H1 (cell line): ENCODE measurements at regions not wholly inside any gene's neighbourhood (a gene's known extent, or its start where the extent isn't known, plus 50 kb on each side); places are given as distances from the start of the nearest gene placed in this dataset.

Source experiments
- CTCF ChIA-PET: fragments of 300-600 bp; sonication (Branson Sonifier 250); formaldehyde crosslinking; loops from one replicate; lab custom pipeline; 2021; ENCODE audit not compliant: partially characterized antibody; lab: Charles Lee
- POLR2A ChIA-PET: fragments of 300-600 bp; sonication (Branson Sonifier 250); formaldehyde crosslinking; loops from one replicate; lab custom pipeline; 2021; ENCODE audit warnings: inconsistent platforms; ENCODE audit not compliant: partially characterized antibody; lab: Charles Lee
- DNase-seq, 2 experiments: peaks; one replicate each; pipeline versions ENCODE4 v3.0.0 to v3.0.0-alpha.2; 2010 to 2022; ENCODE audit warnings: low spot score in 2 of 2, low read depth in 1 of 2, mixed read lengths in 1 of 2
- FAIRE-seq: peaks from 2 replicates; lab custom pipeline; 2011; peaks lifted over from hg19 to GRCh38; lab: Jason Lieb, UNC
- H2AFZ ChIP-seq: 2 replicates; pipeline ENCODE4 v1.8.1; 2012; ENCODE audit warnings: low read length, inconsistent platforms
- H2AK5ac ChIP-seq: 2 replicates; pipeline ENCODE4 v1.6.1; 2013; ENCODE audit warnings: low read depth, low read length
- H2BK120ac ChIP-seq: replicated peaks from 2 replicates; pipeline ENCODE3; 2013; ENCODE audit warnings: low read depth, low read length, inconsistent platforms
- H2BK12ac ChIP-seq: 2 replicates; pipeline ENCODE4 v1.6.1; 2013; ENCODE audit warnings: low read depth, low read length
- H2BK15ac ChIP-seq: 2 replicates; pipeline ENCODE4 v1.6.1; 2013; ENCODE audit warnings: low read length
- H2BK20ac ChIP-seq: 2 replicates; pipeline ENCODE4 v1.6.1; 2013; ENCODE audit warnings: low read length
- H2BK5ac ChIP-seq: 2 replicates; pipeline ENCODE4 v1.6.1; 2013; ENCODE audit warnings: low read depth, low read length
- H3K14ac ChIP-seq: 2 replicates; pipeline ENCODE4 v1.6.1; 2013; ENCODE audit warnings: inconsistent platforms; ENCODE audit not compliant: insufficient read length
- H3K18ac ChIP-seq: 2 replicates; pipeline ENCODE4 v1.6.1; 2013; ENCODE audit warnings: low read length; ENCODE audit errors: extremely low read depth
- H3K23ac ChIP-seq: 2 replicates; pipeline ENCODE4 v1.6.1; 2013; ENCODE audit warnings: inconsistent platforms; ENCODE audit not compliant: insufficient read length
- H3K23me2 ChIP-seq: 2 replicates; pipeline ENCODE4 v1.6.1; 2013; ENCODE audit warnings: low read depth, low read length
- H3K27ac ChIP-seq: 2 replicates; pipeline ENCODE4 v1.6.1; 2011; ENCODE audit warnings: low read depth, low read length, inconsistent platforms
- H3K27me3 ChIP-seq, 4 experiments: replicated peaks in 1 of 4; 1 replicate in 1 of 4; 2 replicates in 3 of 4; pipeline versions ENCODE4 v1.6.1 to v1.8.1; 2011 to 2013; ENCODE audit warnings: low read length in 3 of 4, mild to moderate bottlenecking in 3 of 4, inconsistent platforms in 2 of 4, mixed read lengths in 2 of 4, moderate library complexity in 1 of 4; ENCODE audit not compliant: control insufficient read depth in 3 of 4, insufficient read depth in 3 of 4; ENCODE audit errors: extremely low read depth in 1 of 4
- H3K36me3 ChIP-seq, 4 experiments: 2 replicates each; pipeline versions ENCODE4 v1.6.1 to v1.8.1; 2011 to 2013; ENCODE audit warnings: mild to moderate bottlenecking in 4 of 4, low read length in 3 of 4, moderate library complexity in 2 of 4, control low read depth in 1 of 4, inconsistent platforms in 1 of 4; ENCODE audit not compliant: insufficient read depth in 4 of 4, control insufficient read depth in 2 of 4
- H3K4ac ChIP-seq: replicated peaks from 2 replicates; pipeline ENCODE3; 2013; ENCODE audit warnings: low read length, low read depth, mixed read lengths, inconsistent platforms; ENCODE audit not compliant: insufficient read length
- H3K4me1 ChIP-seq, 4 experiments: replicated peaks in 1 of 4; 1 replicate in 1 of 4; 2 replicates in 3 of 4; pipeline versions ENCODE4 v1.6.1 to v1.8.1; 2011 to 2013; ENCODE audit warnings: low read length in 3 of 4, inconsistent platforms in 2 of 4, mixed read lengths in 1 of 4; ENCODE audit not compliant: insufficient read depth in 4 of 4, control insufficient read depth in 3 of 4
- H3K4me2 ChIP-seq, 2 experiments: 2 replicates each; pipeline versions ENCODE4 v1.6.1 to v1.8.1; 2011 to 2013; ENCODE audit warnings: low read depth in 2 of 2, low read length in 2 of 2, control low read depth in 1 of 2, inconsistent platforms in 1 of 2, mild to moderate bottlenecking in 1 of 2; ENCODE audit not compliant: insufficient read depth in 1 of 2
- H3K4me3 ChIP-seq, 4 experiments: fragments of 200-600, 300-600 bp in 1 of 4; sonication (generic), shearing (Covaris generic), sonication (Bioruptor Twin) in 1 of 4; 2 replicates each; pipeline versions ENCODE4 v1.5.1 to v1.8.1; 2011 to 2016; ENCODE audit warnings: low read length in 4 of 4, low read depth in 3 of 4, control low read depth in 2 of 4, inconsistent platforms in 2 of 4, mild to moderate bottlenecking in 2 of 4, mixed read lengths in 1 of 4, moderate library complexity in 1 of 4; ENCODE audit not compliant: insufficient read depth in 2 of 4; ENCODE audit errors: extremely low read depth in 1 of 4
- H3K56ac ChIP-seq: replicated peaks from 2 replicates; pipeline ENCODE3; 2013; ENCODE audit warnings: low read depth, mild to moderate bottlenecking, mixed read lengths, low read length, inconsistent platforms; ENCODE audit not compliant: insufficient read length
- H3K79me1 ChIP-seq: 2 replicates; pipeline ENCODE4 v1.6.1; 2013; ENCODE audit warnings: low read depth, low read length, control low read depth
- H3K79me2 ChIP-seq, 2 experiments: 2 replicates each; pipeline versions ENCODE4 v1.6.1 to v1.8.1; 2012 to 2013; ENCODE audit warnings: low read length in 2 of 2, mild to moderate bottlenecking in 2 of 2, inconsistent platforms in 1 of 2; ENCODE audit not compliant: insufficient read depth in 2 of 2, control insufficient read depth in 1 of 2
- H3K9ac ChIP-seq, 4 experiments: replicated peaks in 1 of 4; 1 replicate in 1 of 4; 2 replicates in 3 of 4; pipeline versions ENCODE4 v1.6.1 to v1.8.1; 2011 to 2013; ENCODE audit warnings: low read depth in 3 of 4, low read length in 3 of 4, control low read depth in 2 of 4, mild to moderate bottlenecking in 2 of 4, moderate library complexity in 2 of 4, inconsistent platforms in 1 of 4; ENCODE audit errors: extremely low read depth in 1 of 4
- H3K9me3 ChIP-seq, 2 experiments: 2 replicates each; pipeline versions ENCODE4 v1.6.1 to v1.8.1; 2012 to 2013; ENCODE audit warnings: mild to moderate bottlenecking in 2 of 2, moderate library complexity in 2 of 2, control low read depth in 1 of 2, inconsistent platforms in 1 of 2, low read depth in 1 of 2, low read length in 1 of 2, mixed read lengths in 1 of 2; ENCODE audit not compliant: insufficient read depth in 2 of 2
- H4K20me1 ChIP-seq, 2 experiments: replicated peaks in 1 of 2; 2 replicates each; pipeline versions ENCODE3 to v1.8.1; 2011 to 2013; ENCODE audit warnings: inconsistent platforms in 2 of 2, low read length in 2 of 2, mild to moderate bottlenecking in 1 of 2; ENCODE audit not compliant: insufficient read depth in 2 of 2, control insufficient read depth in 1 of 2
- H4K5ac ChIP-seq: 2 replicates; pipeline ENCODE4 v1.6.1; 2013; ENCODE audit warnings: low read length, low read depth, mixed read lengths, inconsistent platforms; ENCODE audit not compliant: insufficient read length
- H4K8ac ChIP-seq: 2 replicates; pipeline ENCODE4 v1.8.0; 2013; ENCODE audit warnings: mild to moderate bottlenecking, moderate library complexity, low read length, inconsistent platforms; ENCODE audit not compliant: insufficient read depth; ENCODE audit errors: extremely low read depth
- H4K91ac ChIP-seq: replicated peaks from 2 replicates; pipeline ENCODE3; 2013; ENCODE audit warnings: low read length, mixed read lengths, inconsistent platforms; ENCODE audit not compliant: insufficient read length
- ASH2L ChIP-seq: fragments of 200-600, 300-600 bp; sonication (generic); IDR thresholded peaks from one replicate; pipeline ENCODE4 v1.7.1; 2017; ENCODE audit warnings: low read length
- CBX8 ChIP-seq: fragments of 300-800, 300-1000 bp; sonication (generic); IDR thresholded peaks from 2 replicates; pipeline ENCODE4 v1.7.1; 2016; ENCODE audit warnings: low read depth, low read length, borderline replicate concordance
- CHD1 ChIP-seq: IDR thresholded peaks from 2 replicates; pipeline ENCODE4 v1.6.1; 2012; ENCODE audit warnings: low read depth, low read length, improper control_type of control experiment
- HDAC2 ChIP-seq, 2 experiments: fragments of 300-600 bp in 1 of 2; sonication (generic) in 1 of 2; IDR thresholded peaks; 2 replicates each; pipeline ENCODE4 v1.6.1; 2011 to 2012; ENCODE audit warnings: low read depth in 2 of 2, low read length in 2 of 2, mild to moderate bottlenecking in 2 of 2, moderate library complexity in 2 of 2, borderline replicate concordance in 1 of 2, inconsistent platforms in 1 of 2
- HDAC6 ChIP-seq: IDR thresholded peaks from one replicate; pipeline ENCODE4 v1.7.1; 2012; ENCODE audit warnings: low read depth, mild to moderate bottlenecking, inconsistent platforms, low read length, moderate library complexity
- KDM1A ChIP-seq: fragments of 200-600, 300-600 bp; sonication (generic); IDR thresholded peaks from 2 replicates; pipeline ENCODE4 v1.7.1; 2016; ENCODE audit warnings: mild to moderate bottlenecking, low read length, borderline replicate concordance
- KDM5A ChIP-seq: fragments of 200-600 bp; IDR thresholded peaks from 2 replicates; pipeline ENCODE4 v1.7.1; 2012; ENCODE audit warnings: mild to moderate bottlenecking, low read length, inconsistent platforms, mixed read lengths
- RBBP5 ChIP-seq: IDR thresholded peaks from 2 replicates; pipeline ENCODE4 v1.7.1; 2012; ENCODE audit warnings: low read depth, mild to moderate bottlenecking, inconsistent platforms, low read length, moderate library complexity, borderline replicate concordance
- RXRA ChIP-seq: IDR thresholded peaks from 2 replicates; pipeline ENCODE4 v1.6.1; 2011; ENCODE audit warnings: low read depth, mild to moderate bottlenecking, low read length, moderate library complexity; ENCODE audit not compliant: insufficient read depth
- TAF7 ChIP-seq: optimal IDR thresholded peaks from 2 replicates; pipeline ENCODE3; 2011; ENCODE audit warnings: low read depth, mild to moderate bottlenecking, inconsistent platforms, low read length, moderate library complexity, borderline replicate concordance
- WGBS, 2 experiments: shearing (Covaris generic) in 1 of 2; methylation state at CpG; one replicate each; pipeline versions ENCODE4 v1.1.6 to v1.1.7; 2013 to 2015; ENCODE audit warnings: low lambda C conversion rate in 2 of 2, mixed read lengths in 2 of 2, inconsistent platforms in 1 of 2, low coverage in 1 of 2, missing lambda C conversion rate in 1 of 2; ENCODE audit not compliant: insufficient replicate concordance in 2 of 2, insufficient coverage in 1 of 2, insufficient read length in 1 of 2; ENCODE audit errors: extremely low coverage in 1 of 2, missing lambda C conversion rate in 1 of 2; 5-methylcytosine and 5-hydroxymethylcytosine counted together
- TF ChIP-seq, protein P1 (sequence below): IDR thresholded peaks from 2 replicates; pipeline ENCODE4 v1.6.1; 2012; ENCODE audit warnings: low read length, inconsistent platforms
- TF ChIP-seq, protein P2 (sequence below): IDR thresholded peaks from 2 replicates; pipeline ENCODE4 v1.6.1; 2011; ENCODE audit warnings: low read depth, mild to moderate bottlenecking, low read length; ENCODE audit not compliant: insufficient read depth

DNA sequence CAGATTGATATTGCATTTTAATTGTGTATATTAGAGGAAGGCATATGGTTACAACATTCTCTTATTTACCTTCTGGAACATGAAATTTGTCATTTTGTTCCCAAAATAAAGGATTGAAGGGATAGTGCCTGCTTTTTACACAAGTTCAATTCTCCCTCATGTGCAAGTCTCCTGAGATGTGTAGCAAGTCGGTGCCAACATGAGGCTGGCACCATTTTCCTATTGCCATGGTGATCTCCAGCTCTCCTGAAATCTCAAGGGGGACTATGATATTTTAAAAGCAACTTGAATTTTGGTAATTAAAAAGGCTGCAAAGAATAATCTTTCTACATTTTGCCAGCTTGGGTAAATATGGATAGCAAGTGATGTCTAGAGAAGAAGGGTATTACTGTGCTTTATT lies 693.3 kb upstream of the WWC1 start:
- WGBS, 2 experiments: 91% methylated on average over 1 of the region's 1 CpG; no CpG with 5 or more reads in 1 of the 2 experiments
- Histone ChIP-seq H4K20me1 (no peaks in the 10 kb centered on the region), H3K4me2 (no peak overlapping the region), H2BK5ac (no peak overlapping the region), H3K18ac (no peak overlapping the region), H3K36me3 (no peaks in the 10 kb centered on the region), H2BK120ac (no peak overlapping the region), H3K23me2 (no peaks in the 10 kb centered on the region; the same call in 1 of the 2 replicates), H3K4me3 (no peak overlapping the region), H3K9me3 (no peaks in the 10 kb centered on the region), H3K9ac (no peak overlapping the region), H3K79me2 (no peaks in the 10 kb centered on the region), H3K4ac (no peak overlapping the region), H2BK20ac (no peak overlapping the region), H2AFZ (no peak overlapping the region), H3K14ac (no peak overlapping the region), H3K79me1 (no peaks in the 10 kb centered on the region), H4K5ac (no peak overlapping the region), H3K27me3 (no peaks in the 10 kb centered on the region), H2BK15ac (no peak overlapping the region), H4K91ac (no peak overlapping the region), H3K56ac (no peak overlapping the region), H3K27ac (no peak overlapping the region), H2BK12ac (no peak overlapping the region), H4K8ac (no peak overlapping the region), H3K4me1 (peaks cover 0 to 2% (median 0%) of the 10 kb centered on the region in 4 experiments; a peak in 3 of 7 replicates), H2AK5ac (no peak overlapping the region), H3K23ac (no peak overlapping the region)
- DNase-seq (no peak), FAIRE-seq (no peak)
- ChIA-PET POLR2A (no interaction called here), CTCF (interaction anchor here (0.6 kb wide), 1 partner anchor 10 kb away, joined by 3 read pairs; no protein-coding TSS in a partner anchor)
- TF ChIP-seq CBX8 (no peak), RXRA (no peak), KDM5A (no peak), CHD1 (no peak), HDAC2 (IDR thresholded peaks at IDR 0.05; ENCODE audit: borderline replicate concordance in 1 of 2, low read depth in 2 of 2, low read length in 2 of 2) (no peak), RBBP5 (no peak), ASH2L (no peak), HDAC6 (no peak), TAF7 (no peak), KDM1A (no peak)
- TF ChIP-seq, protein P1, sequence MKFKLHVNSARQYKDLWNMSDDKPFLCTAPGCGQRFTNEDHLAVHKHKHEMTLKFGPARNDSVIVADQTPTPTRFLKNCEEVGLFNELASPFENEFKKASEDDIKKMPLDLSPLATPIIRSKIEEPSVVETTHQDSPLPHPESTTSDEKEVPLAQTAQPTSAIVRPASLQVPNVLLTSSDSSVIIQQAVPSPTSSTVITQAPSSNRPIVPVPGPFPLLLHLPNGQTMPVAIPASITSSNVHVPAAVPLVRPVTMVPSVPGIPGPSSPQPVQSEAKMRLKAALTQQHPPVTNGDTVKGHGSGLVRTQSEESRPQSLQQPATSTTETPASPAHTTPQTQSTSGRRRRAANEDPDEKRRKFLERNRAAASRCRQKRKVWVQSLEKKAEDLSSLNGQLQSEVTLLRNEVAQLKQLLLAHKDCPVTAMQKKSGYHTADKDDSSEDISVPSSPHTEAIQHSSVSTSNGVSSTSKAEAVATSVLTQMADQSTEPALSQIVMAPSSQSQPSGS: no peak
- TF ChIP-seq, protein P2, sequence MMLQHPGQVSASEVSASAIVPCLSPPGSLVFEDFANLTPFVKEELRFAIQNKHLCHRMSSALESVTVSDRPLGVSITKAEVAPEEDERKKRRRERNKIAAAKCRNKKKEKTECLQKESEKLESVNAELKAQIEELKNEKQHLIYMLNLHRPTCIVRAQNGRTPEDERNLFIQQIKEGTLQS: no peak
